H1 (cell line): ENCODE measurements at regions not wholly inside any gene's neighbourhood (a gene's known extent, or its start where the extent isn't known, plus 50 kb on each side); places are given as distances from the start of the nearest gene placed in this dataset.

Source experiments
- CTCF ChIA-PET: fragments of 300-600 bp; sonication (Branson Sonifier 250); formaldehyde crosslinking; loops from one replicate; lab custom pipeline; 2021; ENCODE audit not compliant: partially characterized antibody; lab: Charles Lee
- POLR2A ChIA-PET: fragments of 300-600 bp; sonication (Branson Sonifier 250); formaldehyde crosslinking; loops from one replicate; lab custom pipeline; 2021; ENCODE audit warnings: inconsistent platforms; ENCODE audit not compliant: partially characterized antibody; lab: Charles Lee
- DNase-seq, 2 experiments: peaks; one replicate each; pipeline versions ENCODE4 v3.0.0 to v3.0.0-alpha.2; 2010 to 2022; ENCODE audit warnings: low spot score in 2 of 2, low read depth in 1 of 2, mixed read lengths in 1 of 2
- FAIRE-seq: peaks from 2 replicates; lab custom pipeline; 2011; peaks lifted over from hg19 to GRCh38; lab: Jason Lieb, UNC
- H2AFZ ChIP-seq: 2 replicates; pipeline ENCODE4 v1.8.1; 2012; ENCODE audit warnings: low read length, inconsistent platforms
- H2AK5ac ChIP-seq: 2 replicates; pipeline ENCODE4 v1.6.1; 2013; ENCODE audit warnings: low read depth, low read length
- H2BK120ac ChIP-seq: replicated peaks from 2 replicates; pipeline ENCODE3; 2013; ENCODE audit warnings: low read depth, low read length, inconsistent platforms
- H2BK12ac ChIP-seq: 2 replicates; pipeline ENCODE4 v1.6.1; 2013; ENCODE audit warnings: low read depth, low read length
- H2BK15ac ChIP-seq: 2 replicates; pipeline ENCODE4 v1.6.1; 2013; ENCODE audit warnings: low read length
- H2BK20ac ChIP-seq: 2 replicates; pipeline ENCODE4 v1.6.1; 2013; ENCODE audit warnings: low read length
- H2BK5ac ChIP-seq: 2 replicates; pipeline ENCODE4 v1.6.1; 2013; ENCODE audit warnings: low read depth, low read length
- H3K14ac ChIP-seq: 2 replicates; pipeline ENCODE4 v1.6.1; 2013; ENCODE audit warnings: inconsistent platforms; ENCODE audit not compliant: insufficient read length
- H3K18ac ChIP-seq: 2 replicates; pipeline ENCODE4 v1.6.1; 2013; ENCODE audit warnings: low read length; ENCODE audit errors: extremely low read depth
- H3K23ac ChIP-seq: 2 replicates; pipeline ENCODE4 v1.6.1; 2013; ENCODE audit warnings: inconsistent platforms; ENCODE audit not compliant: insufficient read length
- H3K23me2 ChIP-seq: 2 replicates; pipeline ENCODE4 v1.6.1; 2013; ENCODE audit warnings: low read depth, low read length
- H3K27ac ChIP-seq: 2 replicates; pipeline ENCODE4 v1.6.1; 2011; ENCODE audit warnings: low read depth, low read length, inconsistent platforms
- H3K27me3 ChIP-seq, 4 experiments: replicated peaks in 1 of 4; 1 replicate in 1 of 4; 2 replicates in 3 of 4; pipeline versions ENCODE4 v1.6.1 to v1.8.1; 2011 to 2013; ENCODE audit warnings: low read length in 3 of 4, mild to moderate bottlenecking in 3 of 4, inconsistent platforms in 2 of 4, mixed read lengths in 2 of 4, moderate library complexity in 1 of 4; ENCODE audit not compliant: control insufficient read depth in 3 of 4, insufficient read depth in 3 of 4; ENCODE audit errors: extremely low read depth in 1 of 4
- H3K36me3 ChIP-seq, 4 experiments: 2 replicates each; pipeline versions ENCODE4 v1.6.1 to v1.8.1; 2011 to 2013; ENCODE audit warnings: mild to moderate bottlenecking in 4 of 4, low read length in 3 of 4, moderate library complexity in 2 of 4, control low read depth in 1 of 4, inconsistent platforms in 1 of 4; ENCODE audit not compliant: insufficient read depth in 4 of 4, control insufficient read depth in 2 of 4
- H3K4ac ChIP-seq: replicated peaks from 2 replicates; pipeline ENCODE3; 2013; ENCODE audit warnings: low read length, low read depth, mixed read lengths, inconsistent platforms; ENCODE audit not compliant: insufficient read length
- H3K4me1 ChIP-seq, 4 experiments: replicated peaks in 1 of 4; 1 replicate in 1 of 4; 2 replicates in 3 of 4; pipeline versions ENCODE4 v1.6.1 to v1.8.1; 2011 to 2013; ENCODE audit warnings: low read length in 3 of 4, inconsistent platforms in 2 of 4, mixed read lengths in 1 of 4; ENCODE audit not compliant: insufficient read depth in 4 of 4, control insufficient read depth in 3 of 4
- H3K4me2 ChIP-seq, 2 experiments: 2 replicates each; pipeline versions ENCODE4 v1.6.1 to v1.8.1; 2011 to 2013; ENCODE audit warnings: low read depth in 2 of 2, low read length in 2 of 2, control low read depth in 1 of 2, inconsistent platforms in 1 of 2, mild to moderate bottlenecking in 1 of 2; ENCODE audit not compliant: insufficient read depth in 1 of 2
- H3K4me3 ChIP-seq, 4 experiments: fragments of 200-600, 300-600 bp in 1 of 4; sonication (generic), shearing (Covaris generic), sonication (Bioruptor Twin) in 1 of 4; 2 replicates each; pipeline versions ENCODE4 v1.5.1 to v1.8.1; 2011 to 2016; ENCODE audit warnings: low read length in 4 of 4, low read depth in 3 of 4, control low read depth in 2 of 4, inconsistent platforms in 2 of 4, mild to moderate bottlenecking in 2 of 4, mixed read lengths in 1 of 4, moderate library complexity in 1 of 4; ENCODE audit not compliant: insufficient read depth in 2 of 4; ENCODE audit errors: extremely low read depth in 1 of 4
- H3K56ac ChIP-seq: replicated peaks from 2 replicates; pipeline ENCODE3; 2013; ENCODE audit warnings: low read depth, mild to moderate bottlenecking, mixed read lengths, low read length, inconsistent platforms; ENCODE audit not compliant: insufficient read length
- H3K79me1 ChIP-seq: 2 replicates; pipeline ENCODE4 v1.6.1; 2013; ENCODE audit warnings: low read depth, low read length, control low read depth
- H3K79me2 ChIP-seq, 2 experiments: 2 replicates each; pipeline versions ENCODE4 v1.6.1 to v1.8.1; 2012 to 2013; ENCODE audit warnings: low read length in 2 of 2, mild to moderate bottlenecking in 2 of 2, inconsistent platforms in 1 of 2; ENCODE audit not compliant: insufficient read depth in 2 of 2, control insufficient read depth in 1 of 2
- H3K9ac ChIP-seq, 4 experiments: replicated peaks in 1 of 4; 1 replicate in 1 of 4; 2 replicates in 3 of 4; pipeline versions ENCODE4 v1.6.1 to v1.8.1; 2011 to 2013; ENCODE audit warnings: low read depth in 3 of 4, low read length in 3 of 4, control low read depth in 2 of 4, mild to moderate bottlenecking in 2 of 4, moderate library complexity in 2 of 4, inconsistent platforms in 1 of 4; ENCODE audit errors: extremely low read depth in 1 of 4
- H3K9me3 ChIP-seq, 2 experiments: 2 replicates each; pipeline versions ENCODE4 v1.6.1 to v1.8.1; 2012 to 2013; ENCODE audit warnings: mild to moderate bottlenecking in 2 of 2, moderate library complexity in 2 of 2, control low read depth in 1 of 2, inconsistent platforms in 1 of 2, low read depth in 1 of 2, low read length in 1 of 2, mixed read lengths in 1 of 2; ENCODE audit not compliant: insufficient read depth in 2 of 2
- H4K20me1 ChIP-seq, 2 experiments: replicated peaks in 1 of 2; 2 replicates each; pipeline versions ENCODE3 to v1.8.1; 2011 to 2013; ENCODE audit warnings: inconsistent platforms in 2 of 2, low read length in 2 of 2, mild to moderate bottlenecking in 1 of 2; ENCODE audit not compliant: insufficient read depth in 2 of 2, control insufficient read depth in 1 of 2
- H4K5ac ChIP-seq: 2 replicates; pipeline ENCODE4 v1.6.1; 2013; ENCODE audit warnings: low read length, low read depth, mixed read lengths, inconsistent platforms; ENCODE audit not compliant: insufficient read length
- H4K8ac ChIP-seq: 2 replicates; pipeline ENCODE4 v1.8.0; 2013; ENCODE audit warnings: mild to moderate bottlenecking, moderate library complexity, low read length, inconsistent platforms; ENCODE audit not compliant: insufficient read depth; ENCODE audit errors: extremely low read depth
- H4K91ac ChIP-seq: replicated peaks from 2 replicates; pipeline ENCODE3; 2013; ENCODE audit warnings: low read length, mixed read lengths, inconsistent platforms; ENCODE audit not compliant: insufficient read length
- CTBP2 ChIP-seq: IDR thresholded peaks from 2 replicates; pipeline ENCODE4 v1.7.0; 2011; ENCODE audit warnings: borderline replicate concordance, mild to moderate bottlenecking, moderate library complexity, mixed read lengths, low read length; ENCODE audit not compliant: insufficient read depth, insufficient read length
- EGR1 ChIP-seq: IDR thresholded peaks from 2 replicates; pipeline ENCODE4 v1.6.1; 2011; ENCODE audit warnings: low read depth, low read length, borderline replicate concordance
- KDM1A ChIP-seq: fragments of 200-600, 300-600 bp; sonication (generic); IDR thresholded peaks from 2 replicates; pipeline ENCODE4 v1.7.1; 2016; ENCODE audit warnings: mild to moderate bottlenecking, low read length, borderline replicate concordance
- POLR2A ChIP-seq, 2 experiments: IDR thresholded peaks; 1 replicate in 1 of 2; 2 replicates in 1 of 2; pipeline ENCODE4 v1.6.1; 2011; ENCODE audit warnings: low read depth in 2 of 2, low read length in 2 of 2, mild to moderate bottlenecking in 2 of 2; ENCODE audit errors: control extremely low read depth in 1 of 2
- SAP30 ChIP-seq: fragments of 300-600 bp; sonication (generic); IDR thresholded peaks from 2 replicates; pipeline ENCODE4 v1.7.1; 2012; ENCODE audit warnings: low read length, moderate library complexity, mild to moderate bottlenecking, inconsistent platforms; ENCODE audit not compliant: insufficient read depth, insufficient replicate concordance
- SUZ12 ChIP-seq: fragments of 200-600 bp; sonication (generic); IDR thresholded peaks from 2 replicates; pipeline ENCODE4 v1.6.1; 2012; ENCODE audit warnings: mild to moderate bottlenecking, inconsistent platforms, low read length, moderate library complexity, mixed read lengths
- TAF1 ChIP-seq: IDR thresholded peaks from 2 replicates; pipeline ENCODE4 v1.6.1; 2011; ENCODE audit warnings: mild to moderate bottlenecking, low read depth, low read length
- WGBS, 2 experiments: shearing (Covaris generic) in 1 of 2; methylation state at CpG; one replicate each; pipeline versions ENCODE4 v1.1.6 to v1.1.7; 2013 to 2015; ENCODE audit warnings: low lambda C conversion rate in 2 of 2, mixed read lengths in 2 of 2, inconsistent platforms in 1 of 2, low coverage in 1 of 2, missing lambda C conversion rate in 1 of 2; ENCODE audit not compliant: insufficient replicate concordance in 2 of 2, insufficient coverage in 1 of 2, insufficient read length in 1 of 2; ENCODE audit errors: extremely low coverage in 1 of 2, missing lambda C conversion rate in 1 of 2; 5-methylcytosine and 5-hydroxymethylcytosine counted together
- TF ChIP-seq, protein P1 (sequence below): IDR thresholded peaks from 2 replicates; pipeline ENCODE4 v1.6.1; 2012; ENCODE audit warnings: inconsistent platforms

DNA sequence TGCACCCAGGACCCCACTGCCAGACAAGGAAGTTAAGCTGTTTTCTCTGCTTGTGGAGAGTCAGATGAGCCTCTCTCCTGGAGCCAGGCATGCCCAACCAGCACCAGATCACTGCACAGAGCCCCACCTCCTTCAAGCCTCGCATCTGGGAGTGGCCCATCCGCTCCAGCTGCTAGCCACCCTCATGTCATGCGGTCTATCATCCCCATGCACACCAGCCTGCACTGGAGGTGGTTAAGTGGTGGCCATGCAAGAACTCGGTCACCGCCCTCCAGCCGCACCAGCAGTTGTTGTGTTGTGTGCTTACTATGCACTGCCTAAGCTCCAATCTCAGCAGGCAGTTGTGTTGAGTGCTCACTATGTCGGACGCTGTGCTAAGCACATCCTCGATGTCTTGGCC lies 177.9 kb upstream of the SLC14A2 start:
- Histone ChIP-seq H3K9ac (no peak overlapping the region), H4K5ac (no peak overlapping the region), H3K4me1 (no peaks in the 10 kb centered on the region), H4K20me1 (no peaks in the 10 kb centered on the region), H2BK12ac (no peak overlapping the region), H2AK5ac (no peak overlapping the region), H2BK5ac (no peak overlapping the region), H2BK20ac (no peak overlapping the region), H3K4me2 (no peak overlapping the region), H4K91ac (no peak overlapping the region), H2BK15ac (no peak overlapping the region), H3K9me3 (no peaks in the 10 kb centered on the region), H3K56ac (no peak overlapping the region), H3K27me3 (no peaks in the 10 kb centered on the region), H3K4ac (no peak overlapping the region), H3K27ac (no peak overlapping the region), H4K8ac (no peak overlapping the region), H3K23me2 (no peaks in the 10 kb centered on the region), H3K18ac (no peak overlapping the region), H3K14ac (no peak overlapping the region), H3K79me2 (no peaks in the 10 kb centered on the region), H2AFZ (no peak overlapping the region), H3K79me1 (no peaks in the 10 kb centered on the region), H2BK120ac (no peak overlapping the region), H3K4me3 (no peak overlapping the region), H3K23ac (no peak overlapping the region), H3K36me3 (no peaks in the 10 kb centered on the region)
- no peak for DNase-seq
- ChIA-PET POLR2A (no interaction called here), CTCF (no interaction called here)
- TF ChIP-seq EGR1 (no peak), CTBP2 (no peak), TAF1 (no peak), SUZ12 (no peak), POLR2A (IDR thresholded peaks at IDR 0.05; ENCODE audit: control extremely low read depth in 1 of 2, low read depth in 2 of 2, low read length in 2 of 2) (no peak), KDM1A (no peak), SAP30 (no peak)
- TF ChIP-seq, protein P1, sequence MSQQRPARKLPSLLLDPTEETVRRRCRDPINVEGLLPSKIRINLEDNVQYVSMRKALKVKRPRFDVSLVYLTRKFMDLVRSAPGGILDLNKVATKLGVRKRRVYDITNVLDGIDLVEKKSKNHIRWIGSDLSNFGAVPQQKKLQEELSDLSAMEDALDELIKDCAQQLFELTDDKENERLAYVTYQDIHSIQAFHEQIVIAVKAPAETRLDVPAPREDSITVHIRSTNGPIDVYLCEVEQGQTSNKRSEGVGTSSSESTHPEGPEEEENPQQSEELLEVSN = no peak
- FAIRE-seq = no peak
- 93% methylated on average over 9 of the region's 9 CpGs; no CpG with 5 or more reads in 1 of the 2 experiments for WGBS, 2 experiments
